ENCODE measurements at regions not wholly inside any gene's neighbourhood (a gene's known extent, or its start where the extent isn't known, plus 50 kb on each side); places are given as distances from the start of the nearest gene placed in this dataset.

DNA sequence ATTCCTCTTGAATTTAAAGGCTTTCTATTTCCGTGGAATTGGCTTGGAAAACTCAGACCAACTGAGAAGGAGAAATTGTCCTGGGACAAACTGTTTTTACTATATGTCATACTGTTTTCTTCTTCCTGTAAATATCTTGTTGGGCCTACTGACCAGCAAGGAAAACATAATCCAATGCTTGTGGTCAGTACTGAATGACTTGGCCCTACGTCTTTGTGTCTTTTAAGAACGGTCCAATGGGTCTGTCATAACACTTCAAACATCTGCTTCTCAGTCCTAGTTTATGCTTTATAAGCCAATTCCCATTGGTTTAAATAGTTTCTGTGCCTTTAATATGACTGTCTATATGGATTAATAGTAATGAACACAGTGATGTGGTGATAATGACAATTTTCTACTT is 248.5 kb upstream of the DDHD1 start:
- TF ChIP-seq, protein P1, sequence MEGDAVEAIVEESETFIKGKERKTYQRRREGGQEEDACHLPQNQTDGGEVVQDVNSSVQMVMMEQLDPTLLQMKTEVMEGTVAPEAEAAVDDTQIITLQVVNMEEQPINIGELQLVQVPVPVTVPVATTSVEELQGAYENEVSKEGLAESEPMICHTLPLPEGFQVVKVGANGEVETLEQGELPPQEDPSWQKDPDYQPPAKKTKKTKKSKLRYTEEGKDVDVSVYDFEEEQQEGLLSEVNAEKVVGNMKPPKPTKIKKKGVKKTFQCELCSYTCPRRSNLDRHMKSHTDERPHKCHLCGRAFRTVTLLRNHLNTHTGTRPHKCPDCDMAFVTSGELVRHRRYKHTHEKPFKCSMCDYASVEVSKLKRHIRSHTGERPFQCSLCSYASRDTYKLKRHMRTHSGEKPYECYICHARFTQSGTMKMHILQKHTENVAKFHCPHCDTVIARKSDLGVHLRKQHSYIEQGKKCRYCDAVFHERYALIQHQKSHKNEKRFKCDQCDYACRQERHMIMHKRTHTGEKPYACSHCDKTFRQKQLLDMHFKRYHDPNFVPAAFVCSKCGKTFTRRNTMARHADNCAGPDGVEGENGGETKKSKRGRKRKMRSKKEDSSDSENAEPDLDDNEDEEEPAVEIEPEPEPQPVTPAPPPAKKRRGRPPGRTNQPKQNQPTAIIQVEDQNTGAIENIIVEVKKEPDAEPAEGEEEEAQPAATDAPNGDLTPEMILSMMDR (conservative IDR thresholded peaks at IDR 0.05 in 1 of 2, IDR thresholded peaks at IDR 0.05 in 1 of 2; ENCODE audit: low read depth in 1 of 2, low read length in 2 of 2) = no peak
- TF ChIP-seq EZH2 (IDR thresholded peaks at IDR 0.05; ENCODE audit: low read length, missing control alignments) = no peak

All from fibroblast of lung (primary cell).